KBM-7 (cell line): ENCODE measurements at regions not wholly inside any gene's neighbourhood (a gene's known extent, or its start where the extent isn't known, plus 50 kb on each side); places are given as distances from the start of the nearest gene placed in this dataset.

ENCODE experiments used
- DNase-seq: peaks from one replicate; pipeline ENCODE4 v3.0.0-alpha.2; 2015
- in situ Hi-C: fragments of 300-500 bp; cut with MboI; formaldehyde crosslinking; loops from 2 replicates; pipeline ENCODE4 v1.14.3; 2020; ENCODE audit warnings: low sequenced_read_pairs, low pct_unique_long_range_greater_than_20kb, mixed read lengths

DNA sequence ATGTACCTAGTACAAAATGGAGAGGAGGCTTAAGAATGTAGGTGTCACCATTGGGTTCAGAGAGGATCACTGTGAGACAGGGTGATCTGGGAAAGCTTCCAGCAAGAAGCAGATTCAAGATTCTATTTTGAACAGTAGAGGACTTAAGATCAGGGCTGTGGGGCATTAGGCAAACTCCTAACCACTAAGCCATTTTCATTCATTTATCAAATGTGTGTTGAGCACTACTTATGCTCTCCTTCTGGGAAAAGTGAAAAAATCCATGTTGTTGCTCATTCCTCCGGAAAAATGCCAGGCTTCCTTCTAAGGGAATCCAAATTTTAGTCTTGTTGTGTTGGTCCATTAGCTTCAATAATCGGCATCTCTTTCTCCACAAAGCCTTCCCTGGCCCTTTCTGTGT, 163.4 kb downstream of the NUAK1 start:
- no peak for DNase-seq
- in situ Hi-C loops: no loop called here

- no peak for DNase-seq
- in situ Hi-C loops: no loop called here
These were observed 161.5 kb downstream of the NUAK1 start for GRCh38 chr12:105977236-105977635.

- DNase-seq: no peak
- in situ Hi-C loops: no loop called here
These were observed 161.1 kb downstream of the NUAK1 start for GRCh38 chr12:105977652-105978051.

DNA sequence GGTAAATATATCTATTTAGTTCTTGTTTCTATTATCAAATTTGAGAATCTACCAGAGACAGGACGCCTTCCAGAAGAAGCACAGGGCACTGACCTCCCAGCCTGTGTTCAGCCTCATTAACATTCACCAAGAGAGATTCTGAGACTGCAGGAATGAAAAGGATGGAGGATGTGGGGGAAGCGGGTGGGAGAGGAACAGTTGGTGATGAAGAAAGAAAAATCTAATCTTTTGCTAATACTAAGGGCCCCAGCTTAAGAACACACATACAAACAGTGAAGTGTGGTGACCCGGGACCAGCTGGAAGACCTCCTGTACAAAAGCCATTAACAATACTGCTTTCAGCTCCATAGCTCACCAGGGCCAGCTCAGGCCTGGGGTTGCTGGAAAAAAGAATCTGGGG, 160.5 kb downstream of the NUAK1 start:
- DNase-seq: no peak
- in situ Hi-C loops: no loop called here

DNA sequence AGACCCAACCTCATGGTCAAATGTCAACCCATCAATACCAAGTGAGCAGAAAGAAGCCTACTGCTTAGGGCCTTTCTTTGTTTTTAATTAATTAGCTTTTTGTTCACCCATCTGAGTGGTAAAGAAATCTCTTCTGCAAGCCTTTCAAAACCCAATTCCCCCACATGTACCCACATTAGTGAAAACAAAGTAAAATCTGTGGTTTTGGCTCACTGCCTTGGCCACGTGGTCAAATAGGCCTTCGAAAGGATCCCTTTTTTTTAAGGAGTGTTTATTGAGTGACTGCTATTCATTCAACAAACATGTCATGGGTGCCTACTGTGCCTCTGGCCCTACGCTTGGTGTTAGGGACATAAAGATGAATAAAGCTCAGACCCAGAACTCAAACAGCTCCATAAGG, 160.1 kb downstream of the NUAK1 start:
- in situ Hi-C loops: no loop called here
- DNase-seq: no peak

DNA sequence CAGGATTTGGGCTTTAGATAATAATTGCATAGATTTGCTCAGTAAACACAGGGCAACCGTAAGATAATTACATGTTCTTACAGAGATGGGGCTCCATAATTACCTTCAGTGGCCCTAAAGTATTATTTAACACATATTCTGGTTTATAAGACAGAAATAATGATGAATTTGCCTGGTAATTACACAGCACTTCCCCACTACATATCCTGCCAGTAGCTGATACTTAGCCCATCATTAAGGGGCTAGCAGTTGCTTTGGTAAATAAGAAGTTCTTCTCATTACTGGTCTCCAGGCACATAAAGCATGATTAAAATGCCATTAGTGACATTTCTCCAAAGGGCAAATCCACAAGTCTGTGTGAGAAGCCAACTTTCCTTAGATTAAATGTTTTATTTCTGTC, 158.7 kb downstream of the NUAK1 start:
- DNase-seq: no peak
- in situ Hi-C loops: no loop called here

DNA sequence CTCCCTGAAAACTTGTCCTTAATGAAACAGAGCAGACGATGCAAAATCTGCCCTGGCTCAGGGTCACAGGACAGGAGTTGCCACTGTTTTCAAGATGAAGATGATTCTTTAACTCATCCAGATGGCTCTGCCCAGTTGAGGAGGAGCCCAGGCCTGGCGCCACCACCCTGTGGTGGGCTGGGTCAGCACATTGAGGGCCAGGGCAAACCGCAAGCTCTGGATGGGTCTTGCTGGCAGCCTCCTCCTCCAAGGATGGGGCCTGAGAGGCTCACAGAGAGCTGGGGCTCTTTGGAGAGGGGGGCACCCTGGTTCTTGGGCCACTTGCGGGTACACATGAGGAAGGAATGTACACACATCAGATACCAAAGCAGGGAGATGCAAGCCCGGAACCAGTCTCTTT, 158.2 kb downstream of the NUAK1 start:
- no peak for DNase-seq
- in situ Hi-C loops: no loop called here

- in situ Hi-C loops: no loop called here
- no peak for DNase-seq
These were observed 156.7 kb downstream of the NUAK1 start for GRCh38 chr12:105982022-105982421.

GRCh38 chr12:105983622-105984320, 155.0 kb downstream of the NUAK1 start:
- DNase-seq: no peak

GRCh38 chr12:105985383-105985782, 153.4 kb downstream of the NUAK1 start:
- in situ Hi-C loops: no loop called here
- no peak for DNase-seq

More at GRCh38 chr12:105983622-105984320, 155.0 kb downstream of the NUAK1 start:
- in situ Hi-C loops: no loop called here

GRCh38 chr12:105986779-105987684, 151.7 kb downstream of the NUAK1 start:
- DNase-seq: no peak
- in situ Hi-C loops: no loop called here

- no peak for DNase-seq
- in situ Hi-C loops: no loop called here
These were observed 151.1 kb downstream of the NUAK1 start for GRCh38 chr12:105987685-105988035.

DNA sequence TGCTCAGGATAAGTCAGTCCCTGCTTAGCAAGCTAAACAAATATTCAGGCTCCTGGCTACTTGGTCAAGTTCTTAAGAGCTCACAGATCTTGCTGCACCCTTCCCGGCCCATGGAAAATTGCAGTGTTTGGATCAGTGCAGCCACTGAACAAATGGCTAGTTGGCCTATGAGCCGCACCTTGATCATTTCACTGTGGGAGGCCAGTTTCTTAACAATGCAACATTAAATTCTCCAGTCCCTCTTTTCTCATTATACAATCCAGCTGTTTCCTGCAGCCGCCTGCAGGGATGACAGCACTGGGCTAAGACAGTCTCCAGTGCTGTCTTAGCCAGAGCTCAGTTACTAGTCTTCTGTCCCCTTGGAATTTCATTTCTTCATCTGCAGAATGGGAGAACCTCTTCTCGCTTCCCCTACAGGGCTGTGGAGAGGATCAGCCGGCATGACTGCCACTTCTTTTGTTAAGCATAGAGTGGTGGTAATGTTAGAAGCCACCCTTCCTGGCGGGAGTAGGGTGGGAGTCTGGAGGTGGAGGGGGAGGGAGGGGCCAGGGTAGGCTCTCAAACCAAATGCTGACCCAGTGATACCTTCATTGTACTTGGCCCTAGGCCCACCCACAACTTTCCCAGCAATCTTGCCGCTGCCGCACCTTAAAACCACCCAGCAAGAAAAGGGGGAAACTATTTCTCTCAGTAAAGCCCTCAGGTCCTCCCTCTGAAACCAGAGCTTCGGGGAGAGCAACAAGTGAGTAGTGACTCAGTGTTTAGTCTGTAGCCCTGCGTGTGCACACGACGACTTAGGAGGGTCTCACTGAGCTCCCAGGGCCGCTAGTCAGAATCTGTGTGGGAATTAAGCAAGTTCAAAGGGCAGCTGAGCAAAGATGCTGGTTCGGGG, 145.7 kb downstream of the NUAK1 start:
- in situ Hi-C loops: no loop called here

GRCh38 chr12:105993766-105994555, 144.8 kb downstream of the NUAK1 start:
- in situ Hi-C loops: no loop called here
- no peak for DNase-seq

More for the DNA sequence above, 145.7 kb downstream of the NUAK1 start:
- no peak for DNase-seq

DNA sequence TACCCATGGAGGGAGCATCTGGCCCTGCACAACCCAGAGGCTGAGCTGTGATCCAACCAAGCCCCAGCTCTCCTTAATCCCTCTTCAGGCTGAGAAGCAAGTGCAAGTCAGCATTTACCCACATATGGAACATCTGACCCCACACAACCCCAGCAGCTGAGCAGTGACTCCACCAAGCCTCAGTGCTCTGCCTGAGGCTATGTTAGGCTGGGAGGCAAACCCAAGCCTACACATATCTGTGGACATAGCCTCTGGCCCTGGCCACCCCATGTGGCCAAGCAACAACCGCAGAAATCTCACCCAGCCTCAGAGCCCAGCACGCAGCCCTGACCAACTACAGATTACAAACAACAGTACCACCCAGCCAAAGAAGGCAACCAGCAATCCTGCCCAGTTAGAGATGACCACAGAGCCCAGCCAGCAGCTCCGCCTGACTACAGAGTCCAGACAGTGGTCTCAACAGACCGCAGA, 142.8 kb downstream of the NUAK1 start:
- DNase-seq: no peak
- in situ Hi-C loops: no loop called here

- in situ Hi-C loops: no loop called here
- DNase-seq: no peak
These were observed 140.2 kb downstream of the NUAK1 start for GRCh38 chr12:105998561-105998960.

- DNase-seq: no peak
- in situ Hi-C loops: no loop called here
These were observed 138.2 kb downstream of the NUAK1 start for GRCh38 chr12:106000382-106001104.
